ENCODE measurements at regions not wholly inside any gene's neighbourhood (a gene's known extent, or its start where the extent isn't known, plus 50 kb on each side); places are given as distances from the start of the nearest gene placed in this dataset.
A peak's percentile ranks its signal among the peaks of the same experiment; 100 is the strongest.
"Not testable (repeated sequence)": the region's sequence is repeated elsewhere in the genome, so short reads cannot be mapped to it uniquely, and the experiment has no call there.

- no peak for DNase-seq
These were observed 61.2 kb downstream of the VIP start for GRCh38 chr6:152811785-152812184.

- DNase-seq, result no peak
These were observed 64.8 kb downstream of the VIP start for GRCh38 chr6:152815230-152815872.

GRCh38 chr6:152816055-152816454 is 65.5 kb downstream of the VIP start:
- DNase-seq, result no peak

GRCh38 chr6:152821525-152821924 is 70.9 kb downstream of the VIP start:
- DNase-seq, result no peak

- no peak for DNase-seq
These were observed 74.1 kb downstream of the VIP start for GRCh38 chr6:152824666-152825065.

GRCh38 chr6:152828431-152828830 is 77.8 kb downstream of the VIP start:
- no peak for DNase-seq

- DNase-seq, result not testable (repeated sequence)
These were observed 83.8 kb downstream of the VIP start for GRCh38 chr6:152834366-152834765.

- no peak for DNase-seq
These were observed 85.9 kb downstream of the VIP start for GRCh38 chr6:152836523-152836922.

GRCh38 chr6:152845421-152845820 is 94.8 kb downstream of the VIP start:
- no peak for DNase-seq

- DNase-seq, result no peak
These were observed 96.2 kb downstream of the VIP start for GRCh38 chr6:152846825-152847224.

- no peak for DNase-seq
These were observed 98.3 kb downstream of the VIP start for GRCh38 chr6:152848919-152849318.

GRCh38 chr6:152854086-152854795 is 103.6 kb downstream of the VIP start:
- DNase-seq, result no peak

- DNase-seq, result no peak
These were observed 107.5 kb downstream of the VIP start for GRCh38 chr6:152858141-152858540.

GRCh38 chr6:152859225-152859624 is 108.6 kb downstream of the VIP start:
- DNase-seq, result no peak

GRCh38 chr6:152863618-152864326 is 113.2 kb downstream of the VIP start:
- peak; percentile 60 for DNase-seq

- no peak for DNase-seq
These were observed 108.6 kb downstream of the FBXO5 start for GRCh38 chr6:152874267-152874666.

GRCh38 chr6:152874846-152875568 is 107.8 kb downstream of the FBXO5 start:
- DNase-seq, result no peak

- no peak for DNase-seq
These were observed 103.2 kb downstream of the FBXO5 start for GRCh38 chr6:152879681-152880080.

GRCh38 chr6:152893187-152893586 is 89.7 kb downstream of the FBXO5 start:
- DNase-seq, result no peak

GRCh38 chr6:152896923-152897322 is 85.9 kb downstream of the FBXO5 start:
- DNase-seq, result no peak

GRCh38 chr6:152897807-152898399 is 84.9 kb downstream of the FBXO5 start:
- peak; percentile 59 for DNase-seq

- no peak for DNase-seq
These were observed 78.2 kb downstream of the FBXO5 start for GRCh38 chr6:152904678-152905077.
